Coronary artery (tissue), 2 donors: ENCODE measurements at regions not wholly inside any gene's neighbourhood (a gene's known extent, or its start where the extent isn't known, plus 50 kb on each side); places are given as distances from the start of the nearest gene placed in this dataset.

Source experiments
- DNase-seq: peaks from one replicate; pipeline ENCODE4 v3.0.0-alpha.2; 2017; ENCODE audit warnings: low spot score
- H3K27ac ChIP-seq, 2 donors: fragments of 200-600 bp; sonication (generic); one replicate each; pipeline ENCODE4 v1.5.1; 2016 to 2019
- H3K4me3 ChIP-seq: fragments of 200-600 bp; sonication (generic); 2 replicates; pipeline ENCODE4 v1.5.1; 2016; ENCODE audit warnings: mild to moderate bottlenecking, moderate library complexity
- TF ChIP-seq, protein P1 (sequence below): fragments of 200-600 bp; sonication (generic); IDR thresholded peaks from one replicate; pipeline ENCODE4 v1.5.1; 2019; ENCODE audit warnings: antibody characterized with exemption

DNA sequence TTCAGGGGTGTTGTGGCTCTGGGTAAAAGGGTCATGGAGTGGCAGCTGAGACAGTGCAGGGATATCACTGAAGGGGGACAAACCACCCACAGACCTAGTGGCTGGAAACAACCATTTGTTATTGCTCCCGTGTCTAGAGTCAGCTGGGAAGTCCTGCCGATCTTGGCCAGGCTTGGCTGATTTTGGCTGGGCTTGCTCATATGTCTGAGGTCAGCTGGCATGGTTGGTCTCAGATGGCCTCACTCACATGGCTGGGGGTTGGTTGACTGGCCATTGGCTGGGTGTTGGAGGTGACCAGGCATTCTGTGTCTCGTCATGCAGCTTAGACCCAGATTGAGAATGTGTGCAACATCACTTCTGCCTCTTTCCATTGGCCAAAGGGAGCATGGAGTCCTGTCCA is 203.8 kb upstream of the POU3F1 start:
- no peak overlapping the region for H3K4me3 ChIP-seq
- TF ChIP-seq, protein P1, sequence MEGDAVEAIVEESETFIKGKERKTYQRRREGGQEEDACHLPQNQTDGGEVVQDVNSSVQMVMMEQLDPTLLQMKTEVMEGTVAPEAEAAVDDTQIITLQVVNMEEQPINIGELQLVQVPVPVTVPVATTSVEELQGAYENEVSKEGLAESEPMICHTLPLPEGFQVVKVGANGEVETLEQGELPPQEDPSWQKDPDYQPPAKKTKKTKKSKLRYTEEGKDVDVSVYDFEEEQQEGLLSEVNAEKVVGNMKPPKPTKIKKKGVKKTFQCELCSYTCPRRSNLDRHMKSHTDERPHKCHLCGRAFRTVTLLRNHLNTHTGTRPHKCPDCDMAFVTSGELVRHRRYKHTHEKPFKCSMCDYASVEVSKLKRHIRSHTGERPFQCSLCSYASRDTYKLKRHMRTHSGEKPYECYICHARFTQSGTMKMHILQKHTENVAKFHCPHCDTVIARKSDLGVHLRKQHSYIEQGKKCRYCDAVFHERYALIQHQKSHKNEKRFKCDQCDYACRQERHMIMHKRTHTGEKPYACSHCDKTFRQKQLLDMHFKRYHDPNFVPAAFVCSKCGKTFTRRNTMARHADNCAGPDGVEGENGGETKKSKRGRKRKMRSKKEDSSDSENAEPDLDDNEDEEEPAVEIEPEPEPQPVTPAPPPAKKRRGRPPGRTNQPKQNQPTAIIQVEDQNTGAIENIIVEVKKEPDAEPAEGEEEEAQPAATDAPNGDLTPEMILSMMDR: no peak
- H3K27ac ChIP-seq: no peak overlapping the region
- DNase-seq: no peak

DNA sequence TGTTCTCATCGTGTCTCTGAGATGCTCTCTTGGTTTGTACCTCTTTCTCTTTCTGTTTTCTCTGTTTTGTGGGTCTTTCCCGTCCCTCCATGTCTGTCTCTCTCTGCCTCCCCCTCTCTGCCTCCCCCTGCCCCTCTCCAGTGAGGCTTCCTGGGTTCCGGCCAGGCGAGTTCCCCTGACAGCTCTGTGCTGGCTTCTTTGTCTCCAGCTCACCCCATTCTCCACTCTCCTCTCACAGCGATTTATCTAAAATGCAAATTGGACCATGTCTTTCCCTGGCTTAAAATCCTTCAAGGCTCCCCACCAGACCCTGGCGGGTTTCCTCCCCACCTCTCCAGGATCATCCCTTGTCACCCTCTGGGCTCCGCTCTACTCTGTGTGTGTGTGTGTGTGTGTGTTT is 202.4 kb upstream of the POU3F1 start:
- Histone ChIP-seq H3K4me3 (no peak overlapping the region), H3K27ac (no peak overlapping the region)
- no peak for DNase-seq
- TF ChIP-seq, protein P1: no peak

DNA sequence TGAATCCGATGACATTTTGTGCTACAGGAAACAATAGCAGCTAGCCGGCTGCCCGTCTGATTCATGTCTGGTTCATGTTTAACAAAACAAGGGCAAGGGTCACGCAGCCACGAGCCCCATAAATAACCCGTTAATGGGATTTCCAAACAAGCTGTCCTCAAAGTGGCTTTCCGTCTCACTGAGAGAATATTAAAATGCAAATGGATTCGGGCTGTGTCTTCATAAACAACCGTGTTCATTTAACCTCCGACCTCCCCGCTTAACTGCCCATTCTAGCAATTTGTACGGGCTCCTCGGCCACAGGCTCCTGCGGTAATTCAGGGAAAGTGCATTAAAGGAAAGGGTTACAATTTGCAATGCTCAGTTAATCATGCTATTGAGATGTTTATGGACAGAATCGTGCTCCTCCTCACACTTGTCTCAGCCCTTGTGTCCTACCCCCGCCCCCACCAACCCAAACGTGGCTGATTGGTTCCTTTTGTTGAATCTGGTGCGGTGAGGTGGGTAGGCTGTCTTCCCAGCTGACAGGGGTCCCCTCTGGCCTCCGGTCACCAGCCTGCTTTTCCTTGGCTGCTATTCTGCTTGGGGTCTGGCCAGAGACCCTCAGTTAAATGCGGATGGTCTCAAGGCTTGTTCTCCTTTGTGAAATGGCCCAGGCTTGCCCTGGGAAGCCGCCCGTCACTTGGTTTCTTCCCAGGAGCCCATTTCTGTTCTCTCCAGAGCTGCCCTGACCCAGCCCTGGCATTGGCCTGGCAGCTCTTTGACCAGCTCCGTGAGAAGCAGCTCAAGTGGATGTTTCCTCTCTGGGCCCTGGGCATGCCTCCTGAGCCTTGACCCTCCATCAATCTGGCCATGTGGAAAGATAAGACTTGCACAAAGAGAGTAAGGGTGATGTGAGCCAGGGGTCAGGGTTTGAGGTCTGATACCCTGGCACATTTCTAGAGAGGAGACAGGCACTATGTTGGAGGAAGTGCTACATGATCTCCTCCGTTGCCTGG is 200.7 kb upstream of the POU3F1 start:
- TF ChIP-seq, protein P1: no peak
- Histone ChIP-seq H3K4me3 (no peak overlapping the region), H3K27ac (no peak overlapping the region)
- no peak for DNase-seq

DNA sequence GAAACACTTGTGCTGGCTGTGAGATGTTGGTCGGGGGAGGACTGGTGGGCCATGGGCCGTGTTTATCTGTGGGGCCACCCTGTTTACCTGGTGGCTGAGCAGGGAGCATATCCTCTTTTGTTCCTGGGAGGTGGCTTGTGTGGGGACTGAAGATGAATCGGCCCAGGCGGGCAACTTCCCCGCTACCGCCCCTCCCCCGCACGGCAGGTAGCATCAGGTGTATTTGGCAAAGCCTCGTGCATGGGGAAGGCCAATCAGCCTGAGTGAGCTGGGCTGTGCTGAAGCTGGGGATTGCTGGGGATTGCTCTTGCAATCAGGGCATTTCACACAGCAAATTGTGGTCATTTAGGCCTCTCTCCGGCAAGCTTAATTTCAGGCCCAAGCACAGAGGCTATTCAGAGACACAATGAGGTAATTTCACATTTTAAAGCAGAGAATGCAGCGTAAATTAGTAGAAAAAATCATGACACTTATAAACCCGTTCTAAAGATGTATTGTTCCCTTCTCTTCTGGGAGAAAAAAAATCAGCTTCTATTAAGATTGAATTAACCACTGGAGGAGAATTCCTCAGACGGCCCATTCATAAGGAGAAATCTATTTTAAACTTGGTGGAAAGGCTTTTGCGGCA is 197.7 kb upstream of the POU3F1 start:
- no peak for DNase-seq
- no peak overlapping the region for H3K27ac ChIP-seq
- TF ChIP-seq, protein P1: no peak
- no peak overlapping the region for H3K4me3 ChIP-seq

DNA sequence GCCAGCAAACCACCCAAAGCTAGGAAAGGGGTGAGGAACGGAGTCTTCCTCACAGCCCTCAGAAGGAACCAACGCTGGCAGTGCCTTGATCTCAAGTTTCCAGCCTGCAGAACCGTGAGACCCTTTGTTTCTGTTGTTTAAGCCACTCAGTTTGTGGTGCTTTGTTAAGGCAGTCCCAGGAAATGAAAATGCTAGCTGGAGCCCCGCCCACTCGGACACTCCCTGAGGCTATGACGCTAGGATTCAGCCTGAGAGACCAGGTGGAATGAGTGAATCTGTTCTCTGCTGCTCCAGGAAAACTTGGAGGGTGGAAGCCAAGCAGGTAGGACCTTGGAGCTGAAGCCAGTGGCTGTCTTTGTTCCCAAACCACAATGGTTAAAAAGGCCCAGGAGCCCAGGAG is 196.5 kb upstream of the POU3F1 start:
- TF ChIP-seq, protein P1: no peak
- DNase-seq: no peak
- Histone ChIP-seq H3K27ac (no peak overlapping the region), H3K4me3 (no peak overlapping the region)

DNA sequence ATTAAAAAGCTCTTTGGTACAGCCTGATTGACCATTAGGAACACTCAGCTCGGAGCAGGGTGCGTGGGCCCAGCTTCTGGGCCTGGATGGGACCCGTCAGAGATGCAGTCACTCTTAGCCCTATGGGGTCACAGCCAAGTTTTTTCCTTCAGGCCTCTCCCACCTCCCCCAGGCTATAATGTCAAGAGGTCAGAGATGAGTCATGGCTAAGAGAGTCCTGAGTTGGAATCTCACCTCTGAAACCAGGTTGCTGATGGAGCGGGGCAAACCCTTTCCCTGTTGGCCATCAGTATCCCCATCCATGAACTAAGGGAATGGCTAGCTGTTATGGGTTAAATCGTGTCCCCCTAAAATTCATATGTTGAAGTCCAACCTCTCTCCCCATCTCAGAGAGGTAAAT is 195.9 kb upstream of the POU3F1 start:
- Histone ChIP-seq H3K4me3 (no peak overlapping the region), H3K27ac (no peak overlapping the region)
- no peak for DNase-seq
- TF ChIP-seq, protein P1: no peak
